Effector memory CD8-positive, alpha-beta T cell (primary cell): ENCODE measurements at regions not wholly inside any gene's neighbourhood (a gene's known extent, or its start where the extent isn't known, plus 50 kb on each side); places are given as distances from the start of the nearest gene placed in this dataset.
"Not testable (repeated sequence)": the region's sequence is repeated elsewhere in the genome, so short reads cannot be mapped to it uniquely, and the experiment has no call there.

Experiments used
- ATAC-seq: fragments of 150-1000 bp; cut with Tn5 transposase; replicated peaks from 2 replicates; pipeline ENCODE4 v1.10.0; 2021; ENCODE audit warnings: mild to moderate bottlenecking, moderate library complexity
- DNase-seq, 3 experiments: peaks; one replicate each; pipeline ENCODE4 v3.0.0; 2021
- H3K27ac Mint-ChIP-seq, 2 donors: one replicate each; pipeline ENCODE4 v1.8.0; 2022; ENCODE audit warnings: mild to moderate bottlenecking in 2 of 2, mixed read lengths in 2 of 2, moderate library complexity in 2 of 2
- H3K27me3 Mint-ChIP-seq, 2 donors: one replicate each; pipeline ENCODE4 v1.8.0; 2022; ENCODE audit warnings: mixed read lengths in 2 of 2
- H3K36me3 Mint-ChIP-seq: one replicate; pipeline ENCODE4 v1.8.0; 2022; ENCODE audit warnings: mild to moderate bottlenecking, moderate library complexity, mixed read lengths; ENCODE audit not compliant: insufficient read depth
- H3K4me1 Mint-ChIP-seq, 2 donors: one replicate each; pipeline ENCODE4 v1.8.0; 2022; ENCODE audit warnings: low read depth in 2 of 2, mixed read lengths in 2 of 2
- H3K4me3 Mint-ChIP-seq, 2 donors: one replicate each; pipeline ENCODE4 v1.8.0; 2022; ENCODE audit warnings: mild to moderate bottlenecking in 2 of 2, mixed read lengths in 2 of 2, moderate library complexity in 2 of 2
- H3K9me3 Mint-ChIP-seq, 2 donors: one replicate each; pipeline ENCODE4 v1.8.0; 2022; ENCODE audit warnings: mixed read lengths in 2 of 2

DNA sequence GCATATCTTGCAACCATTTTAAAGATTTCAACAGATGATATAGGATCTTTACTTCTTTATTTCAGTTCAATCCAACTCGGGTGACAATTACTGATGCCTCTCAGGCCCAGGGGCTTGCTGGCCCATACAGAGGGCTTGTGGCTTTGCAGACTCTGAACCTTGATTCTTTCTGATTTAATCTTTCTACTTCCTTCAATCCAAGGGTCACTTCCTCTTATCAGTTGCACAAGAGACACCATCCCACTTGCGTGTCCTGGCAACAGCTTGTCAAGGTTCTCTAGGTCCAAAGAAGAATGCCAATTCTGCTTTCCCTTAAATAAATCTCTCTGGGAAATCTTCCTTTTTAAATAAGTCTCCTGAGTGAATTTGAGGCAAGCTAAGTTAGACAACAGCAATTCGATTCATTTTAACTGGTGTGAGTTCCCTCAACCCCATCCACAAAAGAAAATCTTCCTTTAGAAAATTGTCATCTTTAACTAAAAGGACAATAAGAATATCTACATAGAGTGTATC is 75.1 kb upstream of the KIF2A start:
- DNase-seq, H3K4me1 Mint-ChIP-seq, H3K27ac Mint-ChIP-seq, ATAC-seq, H3K36me3 Mint-ChIP-seq, H3K9me3 Mint-ChIP-seq, H3K4me3 Mint-ChIP-seq, H3K27me3 Mint-ChIP-seq: not testable (repeated sequence)

DNA sequence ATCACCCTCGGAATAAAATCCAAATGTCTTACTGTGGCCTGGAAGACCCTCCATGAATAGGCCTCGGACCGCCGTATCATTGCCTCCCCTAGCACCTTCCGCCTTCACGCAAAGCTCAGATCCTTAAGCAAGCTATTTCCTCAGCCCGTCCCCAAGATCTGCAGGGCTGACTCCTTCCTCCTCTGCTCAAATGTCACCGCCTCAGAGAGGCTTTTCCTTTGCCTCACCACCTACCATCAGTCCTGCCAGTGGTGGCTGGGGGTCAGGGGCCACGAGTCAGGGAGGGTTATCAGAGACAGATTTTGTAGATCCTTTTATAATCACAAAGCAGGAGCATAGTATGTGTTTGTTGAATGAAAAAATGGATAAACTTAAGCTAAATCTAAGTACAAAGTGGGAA is 74.4 kb upstream of the KIF2A start:
- Mint-ChIP-seq H3K27ac (no peak overlapping the region), H3K9me3 (no peaks in the 10 kb centered on the region), H3K36me3 (no peaks in the 10 kb centered on the region), H3K27me3 (peaks cover 0 to 7% of the 10 kb centered on the region in 2 donors), H3K4me3 (no peak overlapping the region), H3K4me1 (no peaks in the 10 kb centered on the region)
- no peak for ATAC-seq
- no peak for DNase-seq

DNA sequence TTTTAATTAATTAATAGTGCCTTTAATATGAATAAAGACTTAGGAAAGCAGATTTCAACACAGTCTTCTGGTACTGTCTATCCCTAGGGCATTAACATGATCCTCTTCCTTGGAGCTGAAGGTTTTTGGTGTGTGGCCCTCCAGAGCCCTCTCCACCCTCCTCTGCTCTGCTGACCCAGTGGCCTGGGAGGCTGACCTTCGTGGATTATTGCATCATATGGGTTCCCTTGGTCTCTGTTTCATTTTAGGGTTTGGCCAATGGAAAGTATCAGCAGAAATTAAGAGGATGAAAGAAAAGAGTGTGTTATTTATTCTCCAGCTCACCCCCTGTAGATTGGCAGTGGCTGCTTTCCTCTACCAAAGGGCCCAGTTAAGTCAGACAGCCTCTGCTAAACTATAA is 73.8 kb upstream of the KIF2A start:
- H3K4me3 Mint-ChIP-seq, H3K36me3 Mint-ChIP-seq, H3K9me3 Mint-ChIP-seq, H3K27ac Mint-ChIP-seq, H3K27me3 Mint-ChIP-seq, DNase-seq, H3K4me1 Mint-ChIP-seq, ATAC-seq: not testable (repeated sequence)

DNA sequence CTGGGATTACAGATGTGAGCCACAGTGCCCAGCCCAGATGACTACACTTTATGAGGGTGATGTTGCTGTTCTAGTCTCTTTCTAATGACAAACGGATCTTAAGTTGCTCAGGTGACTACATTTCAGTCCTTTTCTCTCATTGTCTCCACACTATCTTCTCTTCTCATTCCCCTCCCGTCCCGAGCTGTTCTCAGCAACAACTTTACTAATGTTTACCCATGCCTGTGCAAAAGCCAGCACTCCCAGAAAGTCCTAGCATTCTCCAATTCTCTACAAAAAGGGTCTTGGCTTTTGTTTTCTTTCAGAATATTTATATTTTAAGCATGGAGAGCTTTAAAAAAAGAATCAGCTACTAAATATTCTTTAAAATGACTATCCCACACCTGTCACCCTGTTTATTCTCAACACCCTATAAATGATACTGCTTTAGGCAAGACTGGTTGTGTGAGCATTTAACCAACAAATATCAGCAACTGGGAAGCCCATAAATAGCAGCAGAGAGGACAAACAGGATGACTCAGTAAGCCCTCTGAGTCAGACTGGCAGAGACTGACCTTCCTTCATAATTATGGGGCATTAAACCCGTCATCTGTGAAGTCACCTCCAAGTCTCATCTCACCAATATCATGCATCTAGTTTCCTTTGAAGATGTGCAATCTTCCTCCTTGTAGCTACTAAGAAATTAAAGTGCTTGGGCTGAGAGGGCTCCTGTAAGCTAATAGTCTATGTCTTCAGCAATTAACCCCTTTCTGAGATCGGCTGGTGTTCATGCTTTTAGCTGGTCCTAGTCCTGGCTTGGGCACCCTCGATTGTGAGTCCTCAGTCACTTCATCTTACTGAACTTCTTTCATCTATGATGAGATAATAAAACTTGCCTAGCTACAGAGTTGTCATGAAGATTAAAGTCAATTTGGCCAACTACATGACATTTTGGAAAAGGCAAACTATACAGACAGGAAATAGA is 72.6 kb upstream of the KIF2A start:
- not testable (repeated sequence) for H3K9me3 Mint-ChIP-seq, H3K27me3 Mint-ChIP-seq, H3K36me3 Mint-ChIP-seq, DNase-seq, H3K4me1 Mint-ChIP-seq, ATAC-seq, H3K27ac Mint-ChIP-seq, H3K4me3 Mint-ChIP-seq

DNA sequence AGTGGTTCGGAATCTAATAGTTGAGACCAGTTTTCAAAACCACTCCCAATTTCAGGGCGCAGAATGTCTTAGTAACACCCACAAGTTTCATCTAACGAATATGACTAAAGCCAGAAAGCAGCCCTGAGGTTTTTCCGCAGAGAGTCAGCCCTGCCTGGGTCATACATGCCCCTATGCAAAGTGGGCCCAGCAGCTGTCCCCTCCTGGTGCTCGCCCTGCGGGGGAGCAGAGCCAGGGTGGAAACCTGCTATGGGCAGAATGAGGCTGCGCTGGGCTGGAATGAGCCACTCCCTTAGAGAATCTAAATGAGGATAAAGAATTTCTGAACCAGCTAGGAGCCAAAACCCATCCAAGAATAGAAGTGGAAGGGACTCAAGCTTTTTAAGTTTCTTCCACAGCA is 69.4 kb upstream of the KIF2A start:
- H3K4me1 Mint-ChIP-seq, H3K36me3 Mint-ChIP-seq, H3K27me3 Mint-ChIP-seq, ATAC-seq, H3K9me3 Mint-ChIP-seq, H3K4me3 Mint-ChIP-seq, H3K27ac Mint-ChIP-seq, DNase-seq: not testable (repeated sequence)

DNA sequence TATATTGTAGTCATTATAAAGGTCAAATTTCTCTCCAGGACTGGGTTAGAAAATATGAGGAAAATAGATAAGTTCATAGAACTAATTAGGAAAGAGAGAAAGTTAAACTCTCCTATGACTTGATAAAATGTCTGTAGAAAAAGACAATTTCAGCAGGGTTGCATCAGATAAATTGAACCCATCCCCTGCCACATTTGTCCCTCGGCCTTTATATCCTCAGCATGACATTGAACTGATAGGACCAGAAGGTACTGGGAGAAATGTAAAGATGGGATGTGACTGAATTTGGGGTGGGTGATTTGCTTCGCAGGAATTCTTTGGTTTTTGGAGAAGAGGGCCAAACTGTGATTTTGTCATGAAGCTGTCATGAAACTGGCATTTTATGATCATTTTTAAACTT is 68.1 kb upstream of the KIF2A start:
- H3K27me3 Mint-ChIP-seq, H3K27ac Mint-ChIP-seq, H3K9me3 Mint-ChIP-seq, H3K4me1 Mint-ChIP-seq, H3K4me3 Mint-ChIP-seq, H3K36me3 Mint-ChIP-seq, DNase-seq, ATAC-seq: not testable (repeated sequence)

DNA sequence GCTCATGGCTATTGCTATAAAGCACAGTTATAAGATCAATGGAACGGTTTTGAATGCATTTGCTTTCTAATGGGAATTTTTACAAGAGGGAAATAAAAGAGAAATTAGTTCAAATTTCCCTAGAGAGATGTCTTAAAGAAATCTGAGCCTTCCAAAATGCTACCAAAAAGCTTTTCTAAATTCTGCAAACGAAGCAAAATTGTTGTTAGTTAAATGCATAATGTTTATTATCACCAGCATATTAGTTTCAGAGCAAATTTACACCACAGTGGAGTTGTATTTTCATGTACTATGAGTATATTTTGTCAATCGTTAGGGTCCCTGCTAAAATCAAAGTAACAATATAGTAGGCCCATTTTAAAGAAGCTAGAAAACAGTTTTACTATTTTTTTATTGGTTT is 67.4 kb upstream of the KIF2A start:
- DNase-seq, ATAC-seq, H3K4me1 Mint-ChIP-seq, H3K27ac Mint-ChIP-seq, H3K4me3 Mint-ChIP-seq, H3K27me3 Mint-ChIP-seq, H3K9me3 Mint-ChIP-seq, H3K36me3 Mint-ChIP-seq: not testable (repeated sequence)

DNA sequence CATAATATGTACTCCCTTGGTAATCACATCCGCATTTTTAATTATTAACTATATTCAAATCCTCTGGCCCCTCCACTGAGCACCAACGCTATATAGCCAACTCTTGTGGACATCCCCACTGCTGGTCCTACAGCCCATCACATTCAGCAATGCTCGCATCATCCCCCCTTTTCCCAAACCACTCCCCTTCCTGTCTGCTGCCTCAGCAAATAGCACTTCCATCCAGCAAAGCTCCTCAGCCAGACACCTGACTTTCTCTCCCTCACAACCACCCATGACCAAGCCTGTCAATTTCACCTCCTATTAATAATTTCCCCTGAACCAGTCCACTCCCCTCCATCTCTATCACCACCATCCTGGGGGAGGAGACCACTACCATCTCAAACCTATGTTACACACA is 65.5 kb upstream of the KIF2A start:
- H3K27ac Mint-ChIP-seq, ATAC-seq, H3K4me1 Mint-ChIP-seq, H3K36me3 Mint-ChIP-seq, H3K27me3 Mint-ChIP-seq, H3K4me3 Mint-ChIP-seq, DNase-seq, H3K9me3 Mint-ChIP-seq: not testable (repeated sequence)

DNA sequence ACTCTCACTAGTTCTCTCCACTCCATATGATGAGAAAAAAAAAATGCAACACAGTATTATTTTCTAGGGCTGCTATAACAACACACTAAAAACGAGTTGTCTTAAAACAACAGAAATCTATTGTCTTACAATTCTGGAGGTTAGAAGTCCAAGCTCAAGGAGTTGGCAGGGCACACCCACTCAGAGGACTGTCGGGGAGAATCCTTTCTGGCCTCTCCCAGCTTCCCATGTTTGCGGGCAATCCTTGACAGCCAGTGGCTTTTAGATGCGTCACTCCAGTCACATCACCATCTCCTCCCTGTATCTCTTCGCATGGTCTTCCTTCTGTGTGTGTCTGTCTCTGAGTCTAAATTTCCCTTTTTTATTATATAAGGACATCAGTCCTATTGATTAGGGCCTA is 64.0 kb upstream of the KIF2A start:
- not testable (repeated sequence) for H3K4me1 Mint-ChIP-seq, DNase-seq, H3K9me3 Mint-ChIP-seq

DNA sequence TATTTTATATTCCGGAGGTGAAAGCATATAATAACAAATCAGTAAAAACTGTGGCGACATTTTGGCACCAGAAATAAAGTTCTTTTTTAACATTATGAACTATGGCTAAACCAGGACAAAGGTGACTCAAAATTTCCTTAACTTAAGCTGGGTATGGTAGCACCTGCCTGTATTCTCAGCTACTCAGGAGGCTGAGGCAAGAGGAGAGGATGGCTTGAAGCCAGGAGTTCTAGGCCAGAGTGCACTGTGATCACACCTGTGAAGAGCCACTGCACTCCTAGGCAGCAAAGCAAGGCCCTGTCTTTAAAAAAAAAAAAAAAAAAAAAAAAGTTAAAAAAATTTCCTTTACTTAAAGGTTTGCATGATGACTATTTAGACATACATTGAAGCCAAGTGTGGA is 63.0 kb upstream of the KIF2A start:
- not testable (repeated sequence) for DNase-seq, H3K36me3 Mint-ChIP-seq, H3K4me3 Mint-ChIP-seq, ATAC-seq, H3K27me3 Mint-ChIP-seq, H3K27ac Mint-ChIP-seq, H3K4me1 Mint-ChIP-seq, H3K9me3 Mint-ChIP-seq

More for the DNA sequence above, 64.0 kb upstream of the KIF2A start:
- not testable (repeated sequence) for H3K36me3 Mint-ChIP-seq, H3K4me3 Mint-ChIP-seq, H3K27ac Mint-ChIP-seq, H3K27me3 Mint-ChIP-seq, ATAC-seq

DNA sequence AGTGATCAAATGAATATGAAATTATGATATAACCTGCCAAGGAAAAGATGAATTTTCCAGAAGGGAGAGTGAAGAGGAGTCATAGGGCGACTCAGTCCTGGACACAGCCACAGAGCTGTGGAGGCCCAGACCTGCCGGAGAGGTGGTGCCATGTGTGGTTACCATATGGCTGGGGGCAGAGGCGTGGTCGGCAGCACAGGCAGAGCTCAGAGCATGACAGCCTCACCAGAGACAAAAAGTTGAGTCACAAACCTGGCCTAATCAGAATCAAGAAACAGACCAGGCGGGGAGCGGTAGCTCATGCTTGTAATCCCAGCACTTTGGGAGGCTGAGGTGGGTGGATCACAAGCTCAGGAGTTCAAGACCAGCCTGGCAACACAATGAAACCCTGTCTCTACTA is 57.8 kb upstream of the KIF2A start:
- ATAC-seq, H3K36me3 Mint-ChIP-seq, H3K27me3 Mint-ChIP-seq, H3K9me3 Mint-ChIP-seq, H3K4me3 Mint-ChIP-seq, DNase-seq, H3K27ac Mint-ChIP-seq, H3K4me1 Mint-ChIP-seq: not testable (repeated sequence)

DNA sequence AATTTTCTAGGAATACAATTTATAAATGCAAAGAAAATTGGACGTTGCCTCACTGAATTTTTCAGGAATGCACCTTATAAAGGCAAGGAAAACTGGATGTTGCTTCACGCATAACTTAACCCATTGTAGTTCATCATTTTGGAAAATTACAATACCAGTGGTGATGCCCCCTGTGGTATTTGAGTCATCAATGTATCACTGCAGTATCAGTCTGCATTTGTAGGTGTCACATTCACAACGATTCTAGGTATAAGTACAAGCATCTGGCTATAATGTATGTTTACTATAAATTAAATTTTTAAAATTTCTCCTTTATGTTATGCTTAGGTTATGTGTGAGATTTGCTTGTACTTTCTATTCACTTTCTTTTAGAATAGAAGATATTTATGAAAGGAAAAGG is 55.9 kb upstream of the KIF2A start:
- not testable (repeated sequence) for ATAC-seq, DNase-seq, H3K4me3 Mint-ChIP-seq, H3K4me1 Mint-ChIP-seq, H3K9me3 Mint-ChIP-seq, H3K27ac Mint-ChIP-seq, H3K27me3 Mint-ChIP-seq, H3K36me3 Mint-ChIP-seq

DNA sequence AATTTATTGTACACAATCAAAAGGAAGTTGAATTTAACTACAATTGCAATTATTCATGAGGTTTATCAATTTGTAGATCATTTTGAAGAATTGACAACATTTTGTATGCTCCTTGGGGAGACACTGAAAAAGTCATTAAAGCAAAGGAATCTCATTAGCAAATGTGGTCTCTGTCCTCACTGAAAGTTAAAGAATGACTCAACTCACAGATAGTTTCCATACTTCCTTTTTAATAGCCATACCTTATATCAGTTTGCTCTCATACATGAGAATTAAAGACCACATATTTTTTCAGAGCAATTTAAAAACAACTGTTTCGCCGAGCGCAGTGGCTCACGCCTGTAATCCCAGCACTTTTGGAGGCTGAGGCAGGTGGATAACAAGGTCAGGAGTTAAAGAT is 55.1 kb upstream of the KIF2A start:
- not testable (repeated sequence) for ATAC-seq, H3K27me3 Mint-ChIP-seq, H3K4me3 Mint-ChIP-seq, DNase-seq, H3K9me3 Mint-ChIP-seq, H3K27ac Mint-ChIP-seq, H3K4me1 Mint-ChIP-seq, H3K36me3 Mint-ChIP-seq

DNA sequence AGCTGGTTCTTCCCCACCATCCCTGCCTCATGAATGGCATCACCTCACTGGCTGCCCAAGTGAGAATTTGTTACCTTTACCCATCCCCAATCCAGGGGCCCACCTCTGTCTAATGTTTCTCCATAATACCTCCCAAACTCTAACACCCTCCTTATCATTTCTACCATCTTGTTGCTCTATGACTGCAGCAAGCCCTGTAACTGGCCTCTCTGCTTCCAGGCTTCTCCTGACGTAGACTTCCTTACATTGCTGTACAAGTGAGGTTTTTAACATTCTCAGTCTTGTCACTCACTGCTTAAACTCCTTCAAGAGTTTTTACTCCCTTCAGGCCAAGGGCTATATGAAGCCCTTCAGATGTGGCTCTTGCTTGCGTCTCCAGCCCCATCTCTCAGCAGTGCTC is 53.5 kb upstream of the KIF2A start:
- H3K4me3 Mint-ChIP-seq, H3K36me3 Mint-ChIP-seq, H3K9me3 Mint-ChIP-seq, DNase-seq, H3K27me3 Mint-ChIP-seq, ATAC-seq: not testable (repeated sequence)
- peak overlapping the region in 1 of 2 donors; percentile 19 for H3K27ac Mint-ChIP-seq
- peaks cover 14 to 18% of the 10 kb centered on the region in 2 donors for H3K4me1 Mint-ChIP-seq
